ENCODE measurements at regions not wholly inside any gene's neighbourhood (a gene's known extent, or its start where the extent isn't known, plus 50 kb on each side); places are given as distances from the start of the nearest gene placed in this dataset.
"Not testable (repeated sequence)": the region's sequence is repeated elsewhere in the genome, so short reads cannot be mapped to it uniquely, and the experiment has no call there.

GRCh38 chr10:65090991-65091390, 1569.8 kb downstream of the REEP3 start:
- no peak for DNase-seq

DNA sequence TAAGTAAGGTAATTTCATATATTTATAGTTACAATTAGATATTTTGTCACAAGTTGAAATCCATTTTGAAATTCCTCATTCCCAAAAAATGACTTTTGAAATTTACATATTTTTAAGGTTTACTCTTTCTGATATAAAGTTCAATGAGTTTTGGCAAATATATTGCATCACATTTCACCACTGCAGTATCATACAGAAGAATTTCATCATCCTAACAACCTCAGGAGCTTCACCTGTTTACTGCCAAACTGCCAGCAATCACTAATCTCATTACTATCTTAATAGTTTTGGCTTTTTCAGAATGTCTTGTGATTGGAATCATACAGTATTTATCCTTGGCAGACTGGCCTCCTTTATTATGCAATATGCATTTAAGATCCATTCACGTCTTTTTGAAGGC, 1578.9 kb downstream of the REEP3 start:
- DNase-seq = no peak

GRCh38 chr10:65100881-65101280, 1579.7 kb downstream of the REEP3 start:
- not testable (repeated sequence) for DNase-seq

GRCh38 chr10:65110009-65110408, 1588.8 kb downstream of the REEP3 start:
- DNase-seq = no peak

GRCh38 chr10:65111059-65111458, 1589.9 kb downstream of the REEP3 start:
- not testable (repeated sequence) for DNase-seq

DNA sequence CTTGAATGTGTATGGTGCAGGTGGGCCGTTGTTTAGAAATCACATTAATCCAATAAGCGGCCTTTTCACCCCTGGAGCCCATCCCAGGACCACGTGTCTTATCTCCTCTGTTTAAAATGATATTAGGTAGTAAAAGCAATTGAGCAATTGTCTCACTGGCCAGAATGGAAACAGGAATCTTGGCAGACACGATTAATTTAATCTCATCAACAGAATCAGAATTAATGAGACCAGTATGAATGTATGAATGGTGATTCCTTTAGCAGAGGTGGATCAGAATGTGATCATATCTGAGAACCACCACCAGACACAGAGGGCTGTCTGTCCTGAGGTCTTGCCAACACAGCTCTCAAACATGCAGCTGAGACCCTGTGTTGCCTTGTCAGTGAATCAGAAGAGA, 1591.4 kb downstream of the REEP3 start:
- DNase-seq = no peak

DNA sequence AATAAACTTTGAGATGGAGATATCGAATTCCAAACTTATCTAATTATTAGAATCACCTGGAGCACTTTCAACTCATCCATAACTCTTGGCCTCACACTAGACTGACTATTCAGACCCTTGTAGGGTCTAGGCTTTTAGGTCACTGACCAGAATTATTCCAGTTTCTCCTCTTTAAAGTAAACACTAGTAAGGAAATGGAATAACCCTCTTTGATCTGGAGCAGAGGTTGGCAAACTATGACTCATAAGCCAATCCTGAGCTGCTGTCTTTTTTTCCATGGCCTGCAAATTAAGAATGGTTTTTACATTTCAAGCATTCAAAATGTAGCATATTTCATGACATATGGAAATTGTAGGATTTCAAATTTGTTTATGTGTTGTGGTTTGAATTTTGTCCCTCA, 1601.9 kb downstream of the REEP3 start:
- no peak for DNase-seq

DNA sequence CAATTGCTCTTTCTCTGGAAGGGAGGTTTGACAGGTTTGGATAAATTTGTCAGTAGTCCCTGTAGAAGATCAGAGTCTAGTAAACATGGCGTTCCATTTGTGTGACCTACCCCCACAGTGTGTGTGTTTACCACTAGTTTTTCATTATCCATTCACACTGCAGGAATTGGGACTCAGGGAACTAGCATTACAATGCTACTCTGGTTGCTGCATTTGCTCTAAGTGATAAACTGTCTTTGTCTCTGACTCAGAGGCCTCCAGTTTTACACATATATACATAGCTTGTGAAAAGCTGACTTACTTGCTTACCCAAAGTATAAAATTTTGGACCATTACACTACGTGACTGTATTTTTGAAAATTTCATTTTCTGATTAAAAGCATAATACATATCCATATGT, 1604.0 kb downstream of the REEP3 start:
- no peak for DNase-seq

DNA sequence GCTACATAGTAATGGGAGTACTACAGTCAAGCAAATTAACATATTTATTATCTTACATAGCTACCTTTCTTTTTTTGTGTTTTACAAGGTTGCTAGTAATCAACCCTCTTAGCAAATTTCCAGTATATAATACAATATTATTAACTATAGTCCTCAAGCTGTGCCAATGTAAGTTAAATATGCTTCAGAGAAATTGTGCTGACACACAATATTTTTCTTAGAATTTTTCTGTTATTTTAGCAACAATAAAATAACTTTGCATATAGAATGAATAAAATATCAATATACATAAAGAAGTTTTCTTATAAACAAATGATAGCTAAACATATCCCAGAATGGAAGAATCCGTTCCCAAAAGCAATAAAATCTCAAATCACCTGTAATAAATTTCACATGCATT, 1605.1 kb downstream of the REEP3 start:
- no peak for DNase-seq

GRCh38 chr10:65128277-65128676, 1607.1 kb downstream of the REEP3 start:
- DNase-seq = no peak

DNA sequence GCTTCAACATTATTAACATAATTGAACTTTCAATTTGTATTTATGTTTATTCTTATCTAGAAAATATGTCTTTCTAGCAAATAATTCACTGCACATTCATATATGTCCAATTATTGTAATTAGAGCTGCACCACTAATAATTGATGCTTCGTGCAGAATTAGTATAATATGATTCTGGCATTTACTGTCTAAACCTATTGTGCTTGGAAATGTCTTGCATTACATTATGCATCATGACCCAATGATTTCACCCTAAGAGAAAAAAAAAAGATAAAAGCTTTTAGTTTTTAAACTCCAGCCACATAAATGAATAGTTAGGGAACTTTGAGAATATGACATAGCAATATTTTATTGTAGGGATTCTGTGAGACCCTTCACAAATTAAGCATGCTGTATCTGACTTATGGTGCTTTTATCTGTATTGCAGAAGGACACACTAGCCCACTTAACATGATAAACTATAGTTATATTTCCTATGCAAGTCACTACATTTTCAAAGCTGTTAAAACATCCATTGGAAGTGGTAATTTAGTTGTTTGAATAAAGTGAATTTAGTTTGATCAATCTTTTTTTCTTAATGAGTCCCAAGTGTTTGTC, 1609.1 kb downstream of the REEP3 start:
- no peak for DNase-seq

- DNase-seq = no peak
These were observed 1612.5 kb downstream of the REEP3 start for GRCh38 chr10:65133652-65134051.

- DNase-seq = no peak
These were observed 1614.3 kb downstream of the REEP3 start for GRCh38 chr10:65135508-65135907.

DNA sequence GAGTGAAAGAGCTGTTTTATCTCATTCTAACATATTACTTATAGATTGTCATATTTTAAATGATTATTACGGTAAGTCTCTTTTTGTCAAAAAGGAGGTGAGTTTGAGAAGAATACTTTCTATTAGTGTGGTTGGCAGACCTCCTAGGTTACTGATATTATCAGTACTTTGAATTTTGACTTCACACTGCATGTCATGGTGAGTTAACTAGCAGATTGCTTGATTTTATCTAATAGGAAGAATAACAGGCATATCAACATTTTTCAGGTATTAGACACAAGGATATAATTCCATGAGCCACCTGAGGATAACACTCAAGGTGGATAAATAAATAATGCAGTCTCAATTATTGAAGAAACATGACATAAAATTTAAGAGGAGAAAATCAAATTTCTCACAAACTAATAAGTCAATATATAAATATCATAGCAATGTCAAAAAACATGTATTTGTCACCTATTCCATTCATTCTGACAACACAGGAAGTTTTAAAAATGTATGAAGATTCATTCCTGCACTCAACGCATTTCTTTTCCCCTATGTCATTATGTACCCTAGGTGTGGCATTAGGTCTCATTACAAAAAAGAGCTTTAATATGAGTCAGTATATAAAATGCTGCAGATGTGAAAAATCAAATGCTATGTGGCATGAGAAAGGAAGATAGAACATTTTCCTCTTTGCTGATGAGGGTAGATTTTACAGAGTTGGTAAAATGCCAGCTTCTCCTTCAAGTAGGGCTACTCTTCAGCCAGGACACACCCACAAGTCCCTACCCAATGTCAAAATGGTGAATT, 1621.6 kb downstream of the REEP3 start:
- DNase-seq = no peak

DNA sequence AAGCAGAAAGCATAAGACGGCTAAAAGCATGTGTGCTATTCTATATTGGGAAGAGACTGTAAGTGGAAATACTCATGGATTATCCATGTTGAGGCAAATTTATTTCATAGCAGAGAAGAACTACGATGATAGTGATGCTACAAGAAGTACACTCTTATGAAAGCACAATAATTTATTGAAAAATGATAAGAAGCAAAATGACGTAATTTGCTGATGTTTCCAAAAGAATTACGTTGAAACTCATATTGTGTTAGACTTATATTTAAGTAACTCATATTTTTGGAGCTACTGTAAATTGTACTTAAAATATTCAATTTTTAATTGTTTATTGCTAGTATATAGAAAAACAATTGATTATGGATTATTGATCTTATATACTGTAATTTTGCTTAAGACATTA, 1622.5 kb downstream of the REEP3 start:
- DNase-seq = no peak

DNA sequence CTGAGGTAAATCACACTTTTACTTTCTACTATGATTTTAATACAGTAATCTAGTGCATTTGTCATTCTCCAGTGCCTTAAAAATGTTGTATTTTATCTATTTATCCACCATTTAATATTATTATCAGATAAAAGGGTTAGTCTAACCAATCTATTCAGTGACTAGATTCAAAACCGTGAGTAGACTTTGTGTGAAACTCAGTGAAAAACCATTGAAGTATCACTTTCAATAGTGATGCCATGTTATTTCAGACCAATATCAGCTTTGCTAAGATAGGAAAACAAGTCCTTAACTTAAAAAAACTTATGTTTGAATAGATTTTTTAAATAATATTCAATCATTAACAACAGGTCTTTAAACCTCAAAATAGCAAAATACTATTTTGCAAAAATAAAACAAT, 1628.7 kb downstream of the REEP3 start:
- DNase-seq = no peak

- no peak for DNase-seq
These were observed 1645.1 kb downstream of the REEP3 start for GRCh38 chr10:65166272-65166671.

- DNase-seq = no peak
These were observed 1651.0 kb downstream of the REEP3 start for GRCh38 chr10:65172249-65172648.

DNA sequence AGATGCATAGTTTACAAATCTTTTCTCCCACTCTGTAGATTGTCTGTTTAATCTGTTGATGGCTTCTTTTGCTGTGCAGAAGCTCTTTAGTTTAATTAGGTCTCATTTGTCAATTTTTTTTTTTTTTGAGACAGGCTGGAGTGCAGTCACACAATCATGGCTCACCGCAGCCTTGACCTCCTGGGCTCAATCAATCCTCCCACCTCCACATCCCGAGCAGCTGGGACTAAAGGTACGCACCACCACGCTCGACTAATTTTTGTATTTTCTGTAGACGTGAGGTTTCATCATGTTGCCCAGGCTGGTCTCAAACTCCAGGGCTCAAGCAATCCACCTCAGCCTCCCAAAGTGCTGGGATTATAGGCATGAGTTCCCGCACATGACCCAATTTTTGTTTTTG, 1655.8 kb downstream of the REEP3 start:
- no peak for DNase-seq

DNA sequence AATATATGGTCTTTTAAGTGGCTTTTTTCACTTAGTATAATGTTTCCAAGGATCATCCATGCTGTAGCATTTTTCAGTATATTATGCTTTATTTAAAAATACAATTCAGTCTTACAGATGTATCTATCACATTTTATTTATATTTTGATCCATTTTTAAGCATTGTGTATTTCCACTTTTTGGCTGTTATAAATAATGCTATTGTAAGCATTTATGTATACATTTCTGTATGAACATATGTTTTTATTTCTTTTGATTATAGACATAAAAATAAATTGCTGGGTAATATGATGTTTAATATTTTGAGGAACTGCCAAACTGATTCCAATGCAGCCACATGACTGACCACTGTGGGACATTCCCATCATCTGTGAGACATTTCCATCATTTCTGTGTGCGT, 1662.0 kb downstream of the REEP3 start:
- no peak for DNase-seq

- DNase-seq = not testable (repeated sequence)
These were observed 1665.5 kb downstream of the REEP3 start for GRCh38 chr10:65186668-65187067.

GRCh38 chr10:65194126-65194525, 1672.9 kb downstream of the REEP3 start:
- DNase-seq = no peak

DNA sequence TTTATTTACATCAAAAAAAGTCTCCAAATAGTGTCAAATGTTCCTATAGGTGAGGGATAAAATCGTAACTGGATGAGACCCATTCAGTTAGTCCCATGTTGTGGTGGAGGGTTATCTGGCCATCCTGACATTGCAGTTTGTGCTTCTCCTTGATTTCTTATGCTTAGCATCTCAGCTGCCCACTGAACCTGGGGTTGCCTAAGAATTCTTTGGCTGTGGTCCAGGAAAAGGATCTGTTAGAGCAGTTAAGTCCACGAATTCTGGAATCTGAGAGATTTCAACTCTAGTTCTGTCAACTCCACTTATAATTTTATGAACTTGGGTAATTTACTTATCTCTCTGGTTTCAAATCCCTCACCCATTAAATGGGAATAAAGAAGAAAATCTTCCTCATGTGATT, 1673.4 kb downstream of the REEP3 start:
- no peak for DNase-seq

GRCh38 chr10:65196111-65196510, 1674.9 kb downstream of the REEP3 start:
- no peak for DNase-seq

DNA sequence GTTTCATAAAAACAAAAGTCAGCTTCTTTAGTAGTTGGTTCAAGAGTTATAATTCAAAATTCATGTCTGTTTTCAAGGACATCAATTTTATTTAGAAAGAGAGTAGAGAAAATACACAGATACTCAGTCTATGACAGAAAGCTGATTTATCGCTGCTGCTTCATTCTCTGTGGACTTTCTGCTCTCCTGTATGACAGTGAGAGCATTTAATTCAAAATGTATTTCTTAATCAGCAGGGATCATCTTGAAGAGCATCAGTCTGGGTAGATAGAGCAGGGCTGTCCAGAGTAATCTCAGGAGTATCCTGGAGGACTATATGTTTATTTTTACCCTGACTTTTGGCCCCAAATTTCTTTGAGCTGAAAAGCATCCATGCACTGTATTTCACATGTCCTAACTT, 1676.7 kb downstream of the REEP3 start:
- DNase-seq = no peak

Data from CD4-positive, alpha-beta T cell treated with Interleukin-6 for 4 hours (primary cell).